ENCODE measurements at regions not wholly inside any gene's neighbourhood (a gene's known extent, or its start where the extent isn't known, plus 50 kb on each side); places are given as distances from the start of the nearest gene placed in this dataset.

DNA sequence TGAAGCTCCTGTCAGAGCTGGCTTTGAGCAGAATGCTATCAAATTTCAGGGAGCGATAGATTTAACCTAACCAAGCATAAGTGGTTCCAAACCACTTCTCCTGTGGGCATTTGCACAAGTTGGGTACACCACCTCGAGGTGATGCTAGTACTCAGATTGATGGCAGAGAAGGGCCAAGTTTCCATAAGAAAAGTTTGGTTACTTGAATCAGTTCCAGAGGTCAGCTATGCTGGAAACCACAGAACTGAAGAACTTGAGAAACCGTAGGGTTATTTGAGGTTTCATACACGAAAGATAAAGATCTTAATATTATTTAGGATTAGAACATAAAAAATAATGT is 238.2 kb upstream of the SOX11 start:
- no peak for TF ChIP-seq POLR2A (IDR thresholded peaks at IDR 0.05)
- TF ChIP-seq, protein P1, sequence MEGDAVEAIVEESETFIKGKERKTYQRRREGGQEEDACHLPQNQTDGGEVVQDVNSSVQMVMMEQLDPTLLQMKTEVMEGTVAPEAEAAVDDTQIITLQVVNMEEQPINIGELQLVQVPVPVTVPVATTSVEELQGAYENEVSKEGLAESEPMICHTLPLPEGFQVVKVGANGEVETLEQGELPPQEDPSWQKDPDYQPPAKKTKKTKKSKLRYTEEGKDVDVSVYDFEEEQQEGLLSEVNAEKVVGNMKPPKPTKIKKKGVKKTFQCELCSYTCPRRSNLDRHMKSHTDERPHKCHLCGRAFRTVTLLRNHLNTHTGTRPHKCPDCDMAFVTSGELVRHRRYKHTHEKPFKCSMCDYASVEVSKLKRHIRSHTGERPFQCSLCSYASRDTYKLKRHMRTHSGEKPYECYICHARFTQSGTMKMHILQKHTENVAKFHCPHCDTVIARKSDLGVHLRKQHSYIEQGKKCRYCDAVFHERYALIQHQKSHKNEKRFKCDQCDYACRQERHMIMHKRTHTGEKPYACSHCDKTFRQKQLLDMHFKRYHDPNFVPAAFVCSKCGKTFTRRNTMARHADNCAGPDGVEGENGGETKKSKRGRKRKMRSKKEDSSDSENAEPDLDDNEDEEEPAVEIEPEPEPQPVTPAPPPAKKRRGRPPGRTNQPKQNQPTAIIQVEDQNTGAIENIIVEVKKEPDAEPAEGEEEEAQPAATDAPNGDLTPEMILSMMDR (IDR thresholded peaks at IDR 0.05), result no peak

Data from thyroid gland (tissue), 4 donors.